MM.1S (cell line): ENCODE measurements at regions not wholly inside any gene's neighbourhood (a gene's known extent, or its start where the extent isn't known, plus 50 kb on each side); places are given as distances from the start of the nearest gene placed in this dataset.

Source experiments
- CTCF ChIP-seq: fragments of 300-600 bp; sonication (generic); IDR thresholded peaks from 2 replicates; pipeline ENCODE4 v1.5.1; 2016; ENCODE audit warnings: antibody characterized with exemption, low read length, mixed read lengths
- EZH2 ChIP-seq: fragments of 300-600 bp; sonication (generic); optimal IDR thresholded peaks from 2 replicates; pipeline ENCODE3; 2017; ENCODE audit warnings: low read depth, mild to moderate bottlenecking, antibody characterized with exemption, low read length, mixed read lengths
- EZH2phosphoT487 ChIP-seq: fragments of 300-600 bp; sonication (generic); IDR thresholded peaks from 2 replicates; pipeline ENCODE4 v1.6.1; 2018; ENCODE audit warnings: antibody characterized with exemption, low read length

GRCh38 chr12:42705863-42706262 lies 116.3 kb upstream of the PRICKLE1 start:
- no peak for TF ChIP-seq CTCF
- no peak for TF ChIP-seq EZH2
- no peak for TF ChIP-seq EZH2phosphoT487
